A673 (cell line): ENCODE measurements at regions not wholly inside any gene's neighbourhood (a gene's known extent, or its start where the extent isn't known, plus 50 kb on each side); places are given as distances from the start of the nearest gene placed in this dataset.

Experiments
- EZH2 ChIP-seq: fragments of 200-600 bp; sonication (generic); IDR thresholded peaks from 2 replicates; pipeline ENCODE4 v1.6.1; 2017; ENCODE audit warnings: borderline replicate concordance, low read depth, mild to moderate bottlenecking, mixed read lengths, antibody characterized with exemption, low read length; ENCODE audit not compliant: poor library complexity, severe bottlenecking
- TF ChIP-seq, protein P1 (sequence below): fragments of 300-800, 200-600 bp; sonication (generic); conservative IDR thresholded peaks from 2 replicates; pipeline ENCODE4 v1.5.1; 2017; ENCODE audit warnings: low read depth, mild to moderate bottlenecking, antibody characterized with exemption, low read length, moderate library complexity, mixed read lengths

DNA sequence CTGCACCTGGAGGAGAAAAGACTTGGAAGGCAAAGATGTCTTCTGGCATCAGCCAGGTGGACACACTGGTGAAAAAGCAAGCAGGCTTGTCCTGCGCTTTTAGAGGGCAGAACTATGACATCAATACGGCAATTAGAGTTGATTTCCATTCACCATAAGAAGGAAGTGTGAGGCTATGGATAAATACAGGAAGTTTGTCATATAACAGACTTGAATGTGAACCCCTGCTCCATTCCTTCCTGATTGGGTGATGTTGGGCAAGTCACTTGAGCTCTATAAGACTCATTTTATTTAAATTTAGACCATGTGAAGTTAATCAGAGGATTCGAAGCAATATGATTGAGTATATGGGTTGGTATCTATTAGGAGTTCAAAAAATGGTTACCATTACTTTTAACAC, 137.8 kb downstream of the PLPP3 start:
- TF ChIP-seq EZH2, result no peak
- TF ChIP-seq, protein P1, sequence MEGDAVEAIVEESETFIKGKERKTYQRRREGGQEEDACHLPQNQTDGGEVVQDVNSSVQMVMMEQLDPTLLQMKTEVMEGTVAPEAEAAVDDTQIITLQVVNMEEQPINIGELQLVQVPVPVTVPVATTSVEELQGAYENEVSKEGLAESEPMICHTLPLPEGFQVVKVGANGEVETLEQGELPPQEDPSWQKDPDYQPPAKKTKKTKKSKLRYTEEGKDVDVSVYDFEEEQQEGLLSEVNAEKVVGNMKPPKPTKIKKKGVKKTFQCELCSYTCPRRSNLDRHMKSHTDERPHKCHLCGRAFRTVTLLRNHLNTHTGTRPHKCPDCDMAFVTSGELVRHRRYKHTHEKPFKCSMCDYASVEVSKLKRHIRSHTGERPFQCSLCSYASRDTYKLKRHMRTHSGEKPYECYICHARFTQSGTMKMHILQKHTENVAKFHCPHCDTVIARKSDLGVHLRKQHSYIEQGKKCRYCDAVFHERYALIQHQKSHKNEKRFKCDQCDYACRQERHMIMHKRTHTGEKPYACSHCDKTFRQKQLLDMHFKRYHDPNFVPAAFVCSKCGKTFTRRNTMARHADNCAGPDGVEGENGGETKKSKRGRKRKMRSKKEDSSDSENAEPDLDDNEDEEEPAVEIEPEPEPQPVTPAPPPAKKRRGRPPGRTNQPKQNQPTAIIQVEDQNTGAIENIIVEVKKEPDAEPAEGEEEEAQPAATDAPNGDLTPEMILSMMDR, result no peak
